DMS153 (cell line): ENCODE measurements at regions not wholly inside any gene's neighbourhood (a gene's known extent, or its start where the extent isn't known, plus 50 kb on each side); places are given as distances from the start of the nearest gene placed in this dataset.
"Not testable (repeated sequence)": the region's sequence is repeated elsewhere in the genome, so short reads cannot be mapped to it uniquely, and the experiment has no call there.

Experiments
- DNase-seq: peaks from one replicate; lab custom pipeline; 2025; lab: John Stamatoyannopoulos, UW

DNA sequence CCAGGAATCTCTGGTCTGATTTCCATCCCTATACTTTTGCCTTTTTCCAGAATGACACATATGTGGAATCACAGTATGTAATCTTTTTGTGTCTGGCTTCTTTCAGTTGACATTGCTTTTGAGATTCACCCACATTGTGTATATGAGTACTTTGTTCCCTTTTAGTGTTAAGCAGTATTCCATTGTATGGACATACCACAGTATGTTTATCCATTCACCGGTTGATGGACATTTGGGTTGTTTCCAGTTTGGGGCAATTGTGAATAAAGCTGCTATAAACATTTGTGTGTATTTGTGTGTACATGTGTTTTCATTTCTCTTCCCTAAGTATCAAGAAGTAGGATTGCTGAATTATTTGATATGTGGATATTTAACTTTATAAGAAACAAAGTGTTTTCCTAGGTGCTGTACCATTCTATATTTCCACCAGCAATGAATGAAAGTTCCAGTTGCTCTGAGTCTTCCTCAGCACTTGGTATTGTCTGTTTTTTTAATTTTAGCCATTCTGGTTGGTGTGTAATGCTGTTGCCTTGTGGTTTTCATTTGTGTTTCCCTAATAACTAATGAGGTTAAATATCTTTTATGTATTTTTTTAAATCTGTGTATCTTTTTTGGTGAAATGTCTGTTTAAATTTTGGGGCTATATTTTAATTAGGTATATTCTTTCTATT, 203.5 kb upstream of the HAAO start:
- no peak for DNase-seq

DNA sequence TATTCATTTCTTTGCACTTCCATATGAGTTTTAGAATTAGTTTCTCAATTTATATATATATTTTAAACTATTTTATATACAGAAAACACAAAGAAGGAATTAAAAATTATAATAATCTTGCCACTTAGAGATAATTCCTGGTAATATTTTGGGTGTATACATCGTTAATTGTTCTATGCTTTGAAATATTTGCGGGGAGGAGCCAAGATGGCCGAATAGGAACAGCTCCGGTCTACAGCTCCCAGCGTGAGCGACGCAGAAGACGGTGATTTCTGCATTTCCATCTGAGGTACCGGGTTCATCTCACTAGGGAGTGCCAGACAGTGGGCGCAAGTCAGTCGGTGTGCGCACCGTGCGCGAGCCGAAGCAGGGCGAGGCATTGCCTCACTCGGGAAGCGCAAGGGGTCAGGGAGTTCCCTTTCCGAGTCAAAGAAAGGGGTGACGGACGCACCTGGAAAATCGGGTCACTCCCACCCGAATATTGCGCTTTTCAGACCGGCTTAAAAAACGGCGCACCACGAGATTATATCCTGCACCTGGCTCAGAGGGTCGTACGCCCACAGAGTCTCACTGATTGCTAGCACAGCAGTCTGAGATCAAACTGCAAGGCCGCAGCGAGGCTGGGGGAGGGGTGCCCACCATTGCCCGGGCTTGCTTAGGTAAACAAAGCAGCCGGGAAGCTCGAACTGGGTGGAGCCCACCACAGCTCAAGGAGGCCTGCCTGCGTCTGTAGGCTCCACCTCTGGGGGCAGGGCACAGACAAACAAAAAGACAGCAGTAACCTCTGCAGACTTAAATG, 197.1 kb upstream of the HAAO start:
- not testable (repeated sequence) for DNase-seq

DNA sequence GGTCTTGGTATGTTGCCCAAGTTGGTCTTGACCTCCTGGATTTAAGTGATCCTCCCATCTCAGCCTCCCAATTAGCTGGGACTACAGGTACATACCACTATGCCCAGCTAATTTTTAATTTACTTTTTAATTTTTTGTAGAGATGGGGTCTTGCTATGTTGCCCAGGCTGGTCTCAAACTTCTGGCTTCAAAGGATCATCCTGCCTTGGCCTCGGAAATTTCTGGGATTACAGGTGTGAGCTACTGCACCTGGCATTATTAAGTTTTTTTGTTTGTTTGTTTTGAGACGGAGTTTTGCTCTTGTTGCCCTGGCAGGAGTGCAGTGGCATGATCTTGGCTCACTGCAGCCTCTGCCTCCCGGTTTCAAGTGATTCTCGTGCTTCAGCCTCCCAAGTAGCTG, 195.7 kb upstream of the HAAO start:
- DNase-seq = not testable (repeated sequence)

DNA sequence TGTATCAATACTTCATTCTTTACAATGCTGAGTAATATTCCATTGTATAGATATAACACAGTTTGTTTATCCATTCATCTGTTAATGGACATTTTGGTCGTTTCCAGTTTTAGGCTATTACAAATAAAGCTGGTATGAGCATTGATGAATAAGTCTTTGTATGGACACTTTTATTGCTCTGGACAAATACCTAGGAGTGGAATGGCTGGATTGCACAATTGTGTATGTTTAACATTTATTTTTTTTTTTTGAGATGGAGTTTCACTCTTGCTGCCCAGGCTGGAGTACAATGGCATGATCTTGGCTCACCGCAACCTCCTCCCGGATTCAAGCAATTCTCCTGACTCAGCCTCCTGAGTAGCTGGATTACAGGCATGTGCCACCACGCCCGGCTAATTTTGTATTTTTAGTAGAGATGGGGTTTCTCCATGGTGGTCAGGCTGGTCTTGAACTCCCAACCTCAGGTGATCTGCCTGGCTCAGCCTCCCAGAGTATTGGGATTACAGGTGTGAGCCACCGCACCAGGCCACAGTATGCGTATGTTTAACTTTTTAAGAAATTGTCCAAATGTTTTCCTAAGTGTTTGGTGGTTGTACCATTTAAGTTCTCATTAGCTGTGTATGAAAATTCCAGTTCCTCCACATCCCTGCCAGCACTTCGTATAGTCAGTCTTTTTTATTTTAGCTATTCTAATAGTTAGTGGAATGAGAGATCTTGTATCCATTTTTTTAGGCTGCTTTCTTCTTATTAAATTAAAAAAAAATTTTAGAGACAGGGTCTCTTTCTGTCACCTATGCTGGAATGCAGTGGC, 194.9 kb upstream of the HAAO start:
- no peak for DNase-seq

GRCh38 chr2:42984617-42985016, 192.2 kb upstream of the HAAO start:
- no peak for DNase-seq

GRCh38 chr2:42984081-42984480, 191.7 kb upstream of the HAAO start:
- no peak for DNase-seq

GRCh38 chr2:42980764-42981416, 188.5 kb upstream of the HAAO start:
- DNase-seq = no peak

DNA sequence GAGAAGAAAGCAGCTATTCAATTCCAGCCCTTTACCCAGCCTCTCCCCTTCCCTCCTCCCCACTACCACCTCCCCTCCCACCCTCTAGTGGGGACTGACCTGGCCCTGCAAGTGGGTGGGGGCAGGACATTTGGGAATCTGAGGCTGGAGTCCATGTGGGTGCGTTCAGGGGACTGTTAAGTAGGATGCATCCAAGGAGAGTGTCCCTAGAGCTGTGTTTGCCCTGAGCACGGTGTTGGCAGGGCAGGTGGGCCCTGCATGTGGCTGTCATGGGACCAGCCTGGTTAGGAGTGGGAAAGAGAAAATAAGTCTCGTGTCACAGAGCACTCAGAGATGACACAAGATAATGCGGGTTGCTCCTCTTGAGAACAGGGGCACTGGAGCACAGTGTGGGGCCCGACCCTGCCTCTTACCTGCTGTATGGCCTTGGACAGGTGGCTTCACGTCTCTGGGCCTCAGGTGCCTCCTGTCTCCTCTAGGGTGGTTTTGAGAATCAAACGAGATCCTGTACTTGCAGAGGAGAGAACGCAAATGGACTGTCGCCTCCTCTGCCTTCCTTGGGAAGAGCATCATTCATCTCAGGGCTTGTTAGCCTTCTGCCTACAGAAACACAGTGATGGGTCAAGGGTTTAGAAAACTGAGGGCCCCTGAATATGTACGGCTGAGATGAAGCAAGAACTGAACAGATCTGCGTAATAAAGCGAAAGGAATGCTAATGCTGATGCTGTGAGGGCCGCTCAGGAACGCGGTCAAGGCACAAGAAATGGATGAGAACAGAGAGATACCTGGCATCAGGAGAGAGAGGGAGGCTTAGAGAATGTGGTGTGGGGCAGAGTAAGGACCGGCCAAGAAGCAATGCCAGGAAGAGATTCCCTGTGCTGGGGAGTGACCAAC, 187.7 kb upstream of the HAAO start:
- DNase-seq = no peak

DNA sequence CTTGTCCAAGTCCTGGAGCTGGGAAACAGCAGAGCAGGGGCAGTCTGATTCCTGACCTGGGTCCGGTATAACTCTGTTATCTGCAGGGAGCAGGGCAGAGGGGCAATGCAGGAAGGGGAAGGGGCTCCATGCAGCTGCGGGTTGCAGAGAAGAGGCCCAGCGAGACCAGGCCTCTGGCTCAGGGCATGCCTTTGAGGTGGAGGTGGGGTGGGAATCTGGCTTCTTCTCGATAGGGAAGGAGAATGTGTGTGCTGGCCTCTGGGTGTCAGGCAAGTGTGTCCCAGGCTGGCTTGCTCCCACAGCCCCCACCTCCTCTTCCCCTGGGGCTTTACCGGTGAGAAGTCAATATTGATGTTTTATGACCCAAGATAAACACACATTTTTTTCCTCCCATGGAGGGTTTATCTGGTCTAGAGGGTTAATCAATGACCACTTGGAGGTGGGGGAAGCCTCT, 187.1 kb upstream of the HAAO start:
- DNase-seq = no peak

GRCh38 chr2:42978887-42979415, 186.6 kb upstream of the HAAO start:
- DNase-seq = no peak

DNA sequence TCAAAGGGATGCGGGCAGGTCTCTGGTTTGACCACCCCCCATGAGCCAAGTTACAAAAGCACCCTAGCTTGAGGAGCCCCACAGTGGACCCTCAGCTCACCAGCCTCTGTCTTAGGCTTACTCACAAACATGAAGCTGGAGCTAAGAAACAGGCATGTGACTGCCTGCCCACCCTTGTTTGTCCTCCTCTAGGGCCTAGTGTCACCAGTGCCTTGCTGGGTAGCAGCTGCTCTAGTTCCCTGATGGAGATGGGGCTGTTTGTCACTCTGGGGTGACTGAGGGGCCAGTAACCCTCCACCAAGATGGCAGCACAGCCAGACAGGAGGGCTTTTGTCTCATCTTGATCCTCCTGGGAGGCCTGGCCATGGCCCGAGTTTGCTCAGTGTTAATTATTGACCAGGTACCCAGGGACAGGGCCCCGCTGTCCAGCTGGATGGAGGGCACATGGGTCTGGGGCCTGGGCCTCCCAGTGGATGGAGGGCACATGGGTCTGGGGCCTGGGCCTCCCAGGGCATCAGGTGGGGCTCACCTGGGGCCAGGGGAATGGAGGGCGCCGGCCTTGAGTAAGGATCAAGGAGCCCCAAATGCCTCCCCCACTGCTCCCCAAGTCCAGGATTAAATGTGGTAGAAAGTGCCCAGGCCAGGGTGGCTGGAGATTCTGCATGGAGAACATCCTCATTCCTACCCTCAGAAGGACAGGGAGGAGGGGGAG, 185.9 kb upstream of the HAAO start:
- DNase-seq = no peak

DNA sequence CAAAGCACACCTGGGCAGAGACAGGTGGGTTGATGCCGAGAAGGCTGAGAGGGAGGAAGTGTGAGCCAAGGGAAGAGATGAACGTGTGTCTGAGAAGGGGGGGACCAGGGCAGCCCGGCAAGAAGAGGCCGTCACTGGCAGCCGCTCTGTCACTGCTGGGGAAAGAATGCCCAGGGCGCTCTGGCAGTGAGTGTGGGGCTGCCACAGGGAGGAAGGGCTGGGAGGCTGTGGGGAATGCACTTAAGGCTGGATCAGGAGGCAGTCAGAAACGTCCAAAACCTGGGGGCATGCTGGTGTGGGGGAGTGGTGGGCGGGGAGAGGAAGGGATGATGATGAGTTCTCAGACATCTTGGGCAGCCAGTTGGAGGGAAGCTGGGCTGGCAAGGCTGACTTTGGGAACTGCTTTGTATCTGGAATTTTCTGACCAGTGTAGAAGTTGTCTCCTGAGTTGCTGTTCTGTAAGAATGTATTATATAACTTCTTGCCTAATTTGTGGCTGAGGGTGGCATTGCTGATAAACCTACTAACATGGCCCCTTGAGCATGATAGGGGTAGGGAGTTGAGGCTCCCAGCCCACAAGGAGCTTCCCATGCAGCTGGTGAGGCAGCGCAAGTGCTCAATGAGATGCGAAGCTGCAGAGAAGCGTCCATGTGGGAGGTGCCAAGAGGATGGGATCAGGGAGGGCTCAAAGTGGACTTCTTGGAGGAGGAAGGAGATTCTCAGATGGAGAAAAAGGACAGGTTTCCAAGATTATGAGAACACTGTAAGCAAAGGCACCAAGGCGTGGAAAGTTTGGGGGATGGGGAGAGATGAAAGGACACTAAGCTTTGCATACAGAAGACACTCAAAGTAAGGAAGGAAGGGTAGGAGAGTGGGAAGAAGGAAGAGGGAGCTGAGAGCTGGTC, 185.1 kb upstream of the HAAO start:
- no peak for DNase-seq

GRCh38 chr2:42976351-42976750, 184.0 kb upstream of the HAAO start:
- no peak for DNase-seq

DNA sequence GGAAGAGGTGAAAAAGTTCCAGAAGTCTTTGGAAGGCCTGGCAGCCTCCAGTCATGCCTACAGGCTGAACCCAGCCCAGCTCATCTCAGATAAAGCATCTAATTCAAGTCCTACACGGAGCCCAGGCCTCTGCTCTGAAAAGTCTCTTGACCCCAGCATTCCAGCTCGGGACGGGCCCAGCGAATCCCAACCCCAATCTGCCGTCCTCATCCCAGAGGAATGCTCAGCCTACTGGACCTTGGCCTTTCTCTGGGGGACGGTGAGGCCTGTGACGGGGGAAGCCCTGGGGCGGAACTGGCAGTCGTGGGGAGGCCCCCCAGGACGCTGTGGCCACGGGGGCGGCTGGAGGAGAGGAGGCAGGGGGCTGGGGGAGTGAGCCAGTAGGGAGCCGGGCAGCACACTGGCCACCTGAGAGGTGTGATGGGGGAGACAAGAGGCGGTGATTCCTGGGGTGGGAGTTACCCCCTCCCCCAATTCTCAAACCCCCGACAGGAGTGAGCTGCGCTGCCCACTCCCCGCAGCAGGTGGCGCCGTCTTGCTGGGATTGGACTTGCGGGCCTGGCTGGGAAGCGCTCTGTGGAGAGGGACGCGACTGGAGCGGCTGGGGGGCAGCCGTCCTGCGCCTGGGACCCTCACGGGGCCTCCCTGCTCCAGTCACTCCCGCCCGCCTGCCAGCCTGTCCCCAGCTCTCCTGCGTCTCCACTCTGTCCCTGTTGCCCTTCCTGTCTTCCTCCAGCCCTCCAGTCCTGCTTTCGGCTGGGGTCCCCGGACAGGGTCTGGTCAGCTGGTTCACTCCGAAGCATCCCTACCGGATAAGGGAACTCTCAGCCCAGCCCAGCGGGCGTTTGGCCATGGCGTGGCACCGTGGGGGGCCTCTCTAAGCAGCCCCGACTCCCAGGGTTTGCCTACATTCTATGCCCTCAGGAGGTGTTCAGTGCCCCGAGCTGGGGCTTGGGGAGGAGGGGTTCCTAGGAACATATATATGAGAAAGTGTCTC, 182.6 kb upstream of the HAAO start:
- DNase-seq = no peak

DNA sequence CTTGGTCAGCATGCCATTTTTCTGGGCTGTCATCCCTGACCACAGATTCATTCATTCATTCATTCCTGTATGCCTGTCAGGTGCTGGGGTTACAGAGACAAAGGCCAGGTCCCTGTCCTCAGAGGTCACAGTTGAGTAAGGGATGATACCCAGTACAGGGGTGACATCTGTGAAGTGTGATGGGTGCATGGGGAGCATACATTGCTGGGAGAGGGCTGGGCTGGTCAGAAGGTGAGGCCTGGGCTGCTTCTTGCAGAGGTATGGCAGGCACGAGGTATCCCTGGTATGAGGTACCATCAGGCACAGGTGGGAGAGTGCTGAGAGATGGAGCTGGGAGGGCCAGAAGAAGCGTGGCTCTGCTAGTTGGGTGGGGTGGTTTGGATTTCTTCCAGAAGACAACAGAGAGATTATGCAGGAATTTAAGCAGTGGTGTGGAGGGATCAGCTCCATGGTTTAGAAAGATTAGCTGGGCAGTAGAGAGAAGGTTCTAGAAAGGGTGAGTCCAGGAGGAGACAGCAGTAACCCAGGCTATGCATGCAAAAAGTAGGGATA, 181.9 kb upstream of the HAAO start:
- DNase-seq = no peak

GRCh38 chr2:42973726-42974125, 181.3 kb upstream of the HAAO start:
- no peak for DNase-seq

- not testable (repeated sequence) for DNase-seq
These were observed 180.6 kb upstream of the HAAO start for GRCh38 chr2:42972933-42973516.
